H1 (cell line): ENCODE measurements at regions not wholly inside any gene's neighbourhood (a gene's known extent, or its start where the extent isn't known, plus 50 kb on each side); places are given as distances from the start of the nearest gene placed in this dataset.

ENCODE experiments used
- CHD7 ChIP-seq: fragments of 300-600 bp; sonication (generic); IDR thresholded peaks from 2 replicates; pipeline ENCODE4 v1.7.1; 2012; ENCODE audit warnings: low read length, moderate library complexity, mild to moderate bottlenecking, inconsistent platforms; ENCODE audit not compliant: insufficient replicate concordance
- CTCF ChIP-seq, 3 experiments: IDR thresholded peaks; 1 replicate in 2 of 3; 2 replicates in 1 of 3; pipeline versions ENCODE4 v1.5.1 to v1.6.1; 2011; ENCODE audit warnings: low read length in 3 of 3, mild to moderate bottlenecking in 3 of 3, inconsistent platforms in 2 of 3, low read depth in 1 of 3, moderate library complexity in 1 of 3; ENCODE audit not compliant: insufficient read depth in 1 of 3; ENCODE audit errors: control extremely low read depth in 1 of 3
- KDM1A ChIP-seq: fragments of 200-600, 300-600 bp; sonication (generic); IDR thresholded peaks from 2 replicates; pipeline ENCODE4 v1.7.1; 2016; ENCODE audit warnings: mild to moderate bottlenecking, low read length, borderline replicate concordance
- RAD21 ChIP-seq, 2 experiments: IDR thresholded peaks in 1 of 2; conservative IDR thresholded peaks in 1 of 2; 2 replicates each; pipeline ENCODE4 v1.6.1; 2011; ENCODE audit warnings: low read depth in 2 of 2, low read length in 2 of 2, improper control_type of control experiment in 1 of 2, inconsistent platforms in 1 of 2, mild to moderate bottlenecking in 1 of 2, moderate library complexity in 1 of 2
- SIRT6 ChIP-seq: IDR thresholded peaks from one replicate; pipeline ENCODE4 v1.7.1; 2012; ENCODE audit warnings: low read length, inconsistent platforms
- TCF12 ChIP-seq: IDR thresholded peaks from 2 replicates; pipeline ENCODE4 v1.6.1; 2011; ENCODE audit warnings: low read depth, mild to moderate bottlenecking, low read length

GRCh38 chr5:56349461-56349860, 116.3 kb upstream of the ANKRD55 start (continued):
- TF ChIP-seq CHD7 (no peak), SIRT6 (no peak), KDM1A (no peak), RAD21 (IDR thresholded peaks at IDR 0.05 in 1 of 2, conservative IDR thresholded peaks at IDR 0.05 in 1 of 2; ENCODE audit: low read depth in 2 of 2, low read length in 2 of 2) (no peak), TCF12 (no peak), CTCF (IDR thresholded peaks at IDR 0.05; ENCODE audit: control extremely low read depth in 1 of 3, insufficient read depth in 1 of 3, low read depth in 1 of 3, low read length in 3 of 3) (no peak)
- TF ChIP-seq, all 59 proteins: peak for 0
